ENCODE measurements at regions not wholly inside any gene's neighbourhood (a gene's known extent, or its start where the extent isn't known, plus 50 kb on each side); places are given as distances from the start of the nearest gene placed in this dataset.
A peak's percentile ranks its signal among the peaks of the same experiment; 100 is the strongest.

DNA sequence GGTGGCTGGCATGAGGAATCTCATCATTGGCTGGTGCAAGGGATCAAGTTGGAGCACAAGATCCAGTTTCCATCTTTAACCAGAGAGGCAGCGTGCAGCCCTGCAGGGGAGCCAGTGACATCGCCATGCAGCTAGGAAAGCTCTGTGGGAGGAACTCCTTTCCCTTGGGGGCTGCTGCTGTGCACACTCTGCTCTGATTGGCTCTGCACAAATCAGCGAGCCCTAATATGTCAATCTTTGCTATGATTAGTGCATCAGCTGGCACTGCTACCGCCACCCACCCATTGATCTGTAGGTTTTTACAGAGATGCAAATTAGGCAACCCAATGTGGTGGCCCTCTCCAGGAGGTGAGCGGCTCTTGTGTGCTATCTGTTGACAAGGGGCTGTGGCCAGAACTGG, 262.6 kb downstream of the PCNX1 start:
- DNase-seq, result no peak
- H3K27me3 ChIP-seq, result no peaks in the 10 kb centered on the region
- no peak overlapping the region for H3K4me3 ChIP-seq
- TF ChIP-seq, protein P1, sequence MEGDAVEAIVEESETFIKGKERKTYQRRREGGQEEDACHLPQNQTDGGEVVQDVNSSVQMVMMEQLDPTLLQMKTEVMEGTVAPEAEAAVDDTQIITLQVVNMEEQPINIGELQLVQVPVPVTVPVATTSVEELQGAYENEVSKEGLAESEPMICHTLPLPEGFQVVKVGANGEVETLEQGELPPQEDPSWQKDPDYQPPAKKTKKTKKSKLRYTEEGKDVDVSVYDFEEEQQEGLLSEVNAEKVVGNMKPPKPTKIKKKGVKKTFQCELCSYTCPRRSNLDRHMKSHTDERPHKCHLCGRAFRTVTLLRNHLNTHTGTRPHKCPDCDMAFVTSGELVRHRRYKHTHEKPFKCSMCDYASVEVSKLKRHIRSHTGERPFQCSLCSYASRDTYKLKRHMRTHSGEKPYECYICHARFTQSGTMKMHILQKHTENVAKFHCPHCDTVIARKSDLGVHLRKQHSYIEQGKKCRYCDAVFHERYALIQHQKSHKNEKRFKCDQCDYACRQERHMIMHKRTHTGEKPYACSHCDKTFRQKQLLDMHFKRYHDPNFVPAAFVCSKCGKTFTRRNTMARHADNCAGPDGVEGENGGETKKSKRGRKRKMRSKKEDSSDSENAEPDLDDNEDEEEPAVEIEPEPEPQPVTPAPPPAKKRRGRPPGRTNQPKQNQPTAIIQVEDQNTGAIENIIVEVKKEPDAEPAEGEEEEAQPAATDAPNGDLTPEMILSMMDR (IDR thresholded peaks at IDR 0.05), result no peak
- TF ChIP-seq POLR2AphosphoS5 (IDR thresholded peaks at IDR 0.05) (no peak), EP300 (IDR thresholded peaks at IDR 0.05) (no peak), POLR2A (IDR thresholded peaks at IDR 0.05) (no peak)
- H3K4me1 ChIP-seq, result peaks cover 0 to 23% (median 0%) of the 10 kb centered on the region in 4 donors
- 91 to 93% methylated on average over 3 to 5 of the region's 5 CpGs for WGBS, 2 donors
- no peaks in the 10 kb centered on the region for H3K36me3 ChIP-seq
- no peaks in the 10 kb centered on the region for H3K9me3 ChIP-seq
- H3K27ac ChIP-seq, result no peak overlapping the region
- ATAC-seq (ENCODE audit: low FRiP score in 2 of 2), result no peak

DNA sequence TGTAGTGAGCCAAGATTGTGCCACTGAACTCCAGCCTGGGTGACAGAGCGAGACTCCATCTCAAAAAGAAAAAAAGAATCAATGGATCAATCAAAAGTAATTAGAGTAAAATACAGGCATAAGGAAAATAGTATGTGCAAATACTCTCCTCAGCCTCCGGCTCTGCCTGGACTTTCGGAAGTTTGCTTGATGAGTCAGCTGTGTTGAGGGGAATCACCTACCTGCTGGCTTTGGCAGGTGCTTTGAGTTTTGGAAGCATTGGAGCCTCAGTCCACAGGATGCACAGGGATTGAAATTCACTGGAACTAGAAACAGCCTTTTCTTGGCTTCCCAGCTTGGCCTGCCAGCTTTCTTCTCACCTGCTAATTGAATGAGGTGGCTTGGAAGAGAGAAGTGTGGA, 268.2 kb downstream of the PCNX1 start:
- 67 to 91% methylated on average over 3 of the region's 3 CpGs for WGBS, 2 donors
- peak in 1 of 2 donors; percentile 42 for DNase-seq
- H3K4me3 ChIP-seq, result no peak overlapping the region

GRCh38 chr14:71179066-71179465, 271.8 kb downstream of the PCNX1 start:
- no peak for DNase-seq
- H3K9me3 ChIP-seq, result no peaks in the 10 kb centered on the region
- H3K27me3 ChIP-seq, result no peaks in the 10 kb centered on the region
- TF ChIP-seq POLR2A (IDR thresholded peaks at IDR 0.05) (no peak), EP300 (IDR thresholded peaks at IDR 0.05) (no peak), POLR2AphosphoS5 (IDR thresholded peaks at IDR 0.05) (no peak)
- TF ChIP-seq, protein P1 (IDR thresholded peaks at IDR 0.05), result no peak
- H3K4me3 ChIP-seq, result no peak overlapping the region
- H3K36me3 ChIP-seq, result no peaks in the 10 kb centered on the region
- no peak for ATAC-seq (ENCODE audit: low FRiP score in 2 of 2)
- H3K4me1 ChIP-seq, result no peaks in the 10 kb centered on the region
- H3K27ac ChIP-seq, result no peak overlapping the region
- 89 to 91% methylated on average over 5 of the region's 5 CpGs for WGBS, 2 donors

More for the DNA sequence above, 268.2 kb downstream of the PCNX1 start:
- Histone ChIP-seq H3K36me3 (no peaks in the 10 kb centered on the region), H3K27me3 (no peaks in the 10 kb centered on the region), H3K9me3 (no peaks in the 10 kb centered on the region), H3K4me1 (no peaks in the 10 kb centered on the region), H3K27ac (no peak overlapping the region)
- TF ChIP-seq EP300 (IDR thresholded peaks at IDR 0.05) (no peak), POLR2AphosphoS5 (IDR thresholded peaks at IDR 0.05) (no peak), POLR2A (IDR thresholded peaks at IDR 0.05) (no peak)
- TF ChIP-seq, protein P1 (IDR thresholded peaks at IDR 0.05), result no peak
- ATAC-seq (ENCODE audit: low FRiP score in 2 of 2), result no peak

DNA sequence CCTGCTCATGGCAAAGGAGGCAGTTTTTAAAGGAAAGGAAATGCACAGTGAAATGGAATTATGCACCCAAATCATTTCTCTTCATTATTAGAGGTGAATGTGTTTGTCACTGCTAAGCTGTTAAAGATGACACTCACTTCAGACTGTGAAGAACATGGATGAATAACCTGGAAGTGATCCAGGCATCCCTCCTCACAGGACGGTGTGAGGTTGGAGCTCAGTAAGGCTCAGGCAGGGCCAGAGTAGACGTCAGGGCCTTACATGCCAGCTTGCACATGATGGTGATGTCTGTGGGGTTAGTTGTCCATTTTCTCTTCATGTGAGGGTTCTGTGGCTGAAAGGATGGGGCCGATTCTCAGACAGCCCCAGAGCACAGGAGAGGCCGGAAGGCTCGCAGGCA, 273.1 kb downstream of the PCNX1 start:
- TF ChIP-seq POLR2AphosphoS5 (IDR thresholded peaks at IDR 0.05), result no peak
- no peak for TF ChIP-seq POLR2A (IDR thresholded peaks at IDR 0.05)
- no peak for TF ChIP-seq EP300 (IDR thresholded peaks at IDR 0.05)
- TF ChIP-seq, protein P1 (IDR thresholded peaks at IDR 0.05), result no peak
- H3K4me3 ChIP-seq, result no peak overlapping the region
- no peaks in the 10 kb centered on the region for H3K27me3 ChIP-seq
- no peaks in the 10 kb centered on the region for H3K4me1 ChIP-seq
- no peak overlapping the region for H3K27ac ChIP-seq
- DNase-seq (no peak), ATAC-seq (ENCODE audit: low FRiP score in 2 of 2) (no peak)
- no peaks in the 10 kb centered on the region for H3K9me3 ChIP-seq
- WGBS, 2 donors, result 87 to 90% methylated on average over 5 of the region's 5 CpGs
- no peaks in the 10 kb centered on the region for H3K36me3 ChIP-seq

GRCh38 chr14:71181215-71182003, 274.1 kb downstream of the PCNX1 start:
- Histone ChIP-seq H3K4me1 (no peaks in the 10 kb centered on the region), H3K4me3 (no peak overlapping the region), H3K36me3 (no peaks in the 10 kb centered on the region), H3K27me3 (no peaks in the 10 kb centered on the region), H3K27ac (no peak overlapping the region), H3K9me3 (no peaks in the 10 kb centered on the region)
- WGBS, 2 donors, result 90 to 91% methylated on average over 23 of the region's 23 CpGs
- TF ChIP-seq EP300 (IDR thresholded peaks at IDR 0.05) (no peak), POLR2AphosphoS5 (IDR thresholded peaks at IDR 0.05) (no peak), POLR2A (IDR thresholded peaks at IDR 0.05) (no peak)
- TF ChIP-seq, protein P1 (IDR thresholded peaks at IDR 0.05), result no peak
- ATAC-seq (ENCODE audit: low FRiP score in 2 of 2), result no peak
- DNase-seq, result no peak
